ENCODE measurements at regions not wholly inside any gene's neighbourhood (a gene's known extent, or its start where the extent isn't known, plus 50 kb on each side); places are given as distances from the start of the nearest gene placed in this dataset.

GRCh38 chr1:56390934-56391731, 188.2 kb downstream of the PLPP3 start:
- Histone ChIP-seq H3K27me3 (ENCODE audit: control insufficient read depth, insufficient read depth, low read length) (no peaks in the 10 kb centered on the region), H3K4me1 (ENCODE audit: control insufficient read depth, insufficient read depth, low read length) (peaks cover 12% of the 10 kb centered on the region), H3K36me3 (ENCODE audit: control insufficient read depth, insufficient read depth, low read length) (no peaks in the 10 kb centered on the region), H3K4me3 (ENCODE audit: low read depth, low read length) (no peak overlapping the region), H3K9me3 (ENCODE audit: control insufficient read depth, insufficient read depth, low read length) (no peaks in the 10 kb centered on the region), H3K9ac (ENCODE audit: low read depth, low read length) (no peak overlapping the region), H3K27ac (ENCODE audit: low read depth, low read length) (no peak overlapping the region)

- H3K27ac ChIP-seq (ENCODE audit: low read depth, low read length): peak overlapping the region; percentile 69
- no peaks in the 10 kb centered on the region for H3K9me3 ChIP-seq (ENCODE audit: control insufficient read depth, insufficient read depth, low read length)
- H3K4me1 ChIP-seq (ENCODE audit: control insufficient read depth, insufficient read depth, low read length): peaks cover 12% of the 10 kb centered on the region
- H3K9ac ChIP-seq (ENCODE audit: low read depth, low read length): no peak overlapping the region
- no peaks in the 10 kb centered on the region for H3K36me3 ChIP-seq (ENCODE audit: control insufficient read depth, insufficient read depth, low read length)
- H3K27me3 ChIP-seq (ENCODE audit: control insufficient read depth, insufficient read depth, low read length): no peaks in the 10 kb centered on the region
- peak overlapping the region; percentile 58 for H3K4me3 ChIP-seq (ENCODE audit: low read depth, low read length)
These were observed 189.0 kb downstream of the PLPP3 start for GRCh38 chr1:56390232-56390867.

- no peaks in the 10 kb centered on the region for H3K27me3 ChIP-seq (ENCODE audit: control insufficient read depth, insufficient read depth, low read length)
- no peaks in the 10 kb centered on the region for H3K9me3 ChIP-seq (ENCODE audit: control insufficient read depth, insufficient read depth, low read length)
- H3K36me3 ChIP-seq (ENCODE audit: control insufficient read depth, insufficient read depth, low read length): no peaks in the 10 kb centered on the region
- no peak overlapping the region for H3K4me3 ChIP-seq (ENCODE audit: low read depth, low read length)
- H3K9ac ChIP-seq (ENCODE audit: low read depth, low read length): no peak overlapping the region
- peaks cover 12% of the 10 kb centered on the region for H3K4me1 ChIP-seq (ENCODE audit: control insufficient read depth, insufficient read depth, low read length)
- H3K27ac ChIP-seq (ENCODE audit: low read depth, low read length): no peak overlapping the region
These were observed 189.6 kb downstream of the PLPP3 start for GRCh38 chr1:56389813-56390212.

GRCh38 chr1:56387071-56387740, 192.2 kb downstream of the PLPP3 start:
- Histone ChIP-seq H3K27ac (ENCODE audit: low read depth, low read length) (no peak overlapping the region), H3K4me1 (ENCODE audit: control insufficient read depth, insufficient read depth, low read length) (peaks cover 12% of the 10 kb centered on the region)

GRCh38 chr1:56385314-56385713, 194.0 kb downstream of the PLPP3 start:
- Histone ChIP-seq H3K27ac (ENCODE audit: low read depth, low read length) (no peak overlapping the region), H3K4me3 (ENCODE audit: low read depth, low read length) (no peak overlapping the region), H3K9me3 (ENCODE audit: control insufficient read depth, insufficient read depth, low read length) (no peaks in the 10 kb centered on the region), H3K4me1 (ENCODE audit: control insufficient read depth, insufficient read depth, low read length) (peaks cover 5% of the 10 kb centered on the region), H3K36me3 (ENCODE audit: control insufficient read depth, insufficient read depth, low read length) (no peaks in the 10 kb centered on the region), H3K9ac (ENCODE audit: low read depth, low read length) (no peak overlapping the region), H3K27me3 (ENCODE audit: control insufficient read depth, insufficient read depth, low read length) (no peaks in the 10 kb centered on the region)

More at GRCh38 chr1:56387071-56387740, 192.2 kb downstream of the PLPP3 start:
- no peaks in the 10 kb centered on the region for H3K9me3 ChIP-seq (ENCODE audit: control insufficient read depth, insufficient read depth, low read length)
- H3K9ac ChIP-seq (ENCODE audit: low read depth, low read length): no peak overlapping the region
- H3K27me3 ChIP-seq (ENCODE audit: control insufficient read depth, insufficient read depth, low read length): no peaks in the 10 kb centered on the region
- no peaks in the 10 kb centered on the region for H3K36me3 ChIP-seq (ENCODE audit: control insufficient read depth, insufficient read depth, low read length)
- no peak overlapping the region for H3K4me3 ChIP-seq (ENCODE audit: low read depth, low read length)

GRCh38 chr1:56382929-56383328, 196.4 kb downstream of the PLPP3 start:
- no peaks in the 10 kb centered on the region for H3K36me3 ChIP-seq (ENCODE audit: control insufficient read depth, insufficient read depth, low read length)
- no peak overlapping the region for H3K27ac ChIP-seq (ENCODE audit: low read depth, low read length)
- H3K27me3 ChIP-seq (ENCODE audit: control insufficient read depth, insufficient read depth, low read length): no peaks in the 10 kb centered on the region
- no peaks in the 10 kb centered on the region for H3K9me3 ChIP-seq (ENCODE audit: control insufficient read depth, insufficient read depth, low read length)
- H3K4me3 ChIP-seq (ENCODE audit: low read depth, low read length): no peak overlapping the region
- H3K4me1 ChIP-seq (ENCODE audit: control insufficient read depth, insufficient read depth, low read length): no peaks in the 10 kb centered on the region; the same call in 1 of the 2 replicates
- no peak overlapping the region for H3K9ac ChIP-seq (ENCODE audit: low read depth, low read length)

- Histone ChIP-seq H3K4me3 (ENCODE audit: low read depth, low read length) (no peak overlapping the region), H3K36me3 (ENCODE audit: control insufficient read depth, insufficient read depth, low read length) (no peaks in the 10 kb centered on the region), H3K9ac (ENCODE audit: low read depth, low read length) (no peak overlapping the region), H3K27ac (ENCODE audit: low read depth, low read length) (no peak overlapping the region), H3K4me1 (ENCODE audit: control insufficient read depth, insufficient read depth, low read length) (peaks cover 16% of the 10 kb centered on the region), H3K27me3 (ENCODE audit: control insufficient read depth, insufficient read depth, low read length) (no peaks in the 10 kb centered on the region), H3K9me3 (ENCODE audit: control insufficient read depth, insufficient read depth, low read length) (no peaks in the 10 kb centered on the region)
These were observed 198.8 kb downstream of the PLPP3 start for GRCh38 chr1:56380531-56380930.

- Histone ChIP-seq H3K4me1 (ENCODE audit: control insufficient read depth, insufficient read depth, low read length) (peaks cover 26% of the 10 kb centered on the region), H3K9ac (ENCODE audit: low read depth, low read length) (no peak overlapping the region), H3K27ac (ENCODE audit: low read depth, low read length) (no peak overlapping the region), H3K4me3 (ENCODE audit: low read depth, low read length) (no peak overlapping the region), H3K9me3 (ENCODE audit: control insufficient read depth, insufficient read depth, low read length) (no peaks in the 10 kb centered on the region), H3K27me3 (ENCODE audit: control insufficient read depth, insufficient read depth, low read length) (no peaks in the 10 kb centered on the region), H3K36me3 (ENCODE audit: control insufficient read depth, insufficient read depth, low read length) (no peaks in the 10 kb centered on the region)
These were observed 200.9 kb downstream of the PLPP3 start for GRCh38 chr1:56378341-56379070.

- H3K4me1 ChIP-seq (ENCODE audit: control insufficient read depth, insufficient read depth, low read length): peaks cover 26% of the 10 kb centered on the region
- no peak overlapping the region for H3K4me3 ChIP-seq (ENCODE audit: low read depth, low read length)
- no peak overlapping the region for H3K27ac ChIP-seq (ENCODE audit: low read depth, low read length)
- H3K36me3 ChIP-seq (ENCODE audit: control insufficient read depth, insufficient read depth, low read length): no peaks in the 10 kb centered on the region
- no peak overlapping the region for H3K9ac ChIP-seq (ENCODE audit: low read depth, low read length)
- no peaks in the 10 kb centered on the region for H3K27me3 ChIP-seq (ENCODE audit: control insufficient read depth, insufficient read depth, low read length)
- no peaks in the 10 kb centered on the region for H3K9me3 ChIP-seq (ENCODE audit: control insufficient read depth, insufficient read depth, low read length)
These were observed 201.9 kb downstream of the PLPP3 start for GRCh38 chr1:56377431-56377830.

- Histone ChIP-seq H3K4me1 (ENCODE audit: control insufficient read depth, insufficient read depth, low read length) (peaks cover 26% of the 10 kb centered on the region), H3K9ac (ENCODE audit: low read depth, low read length) (no peak overlapping the region), H3K4me3 (ENCODE audit: low read depth, low read length) (no peak overlapping the region), H3K36me3 (ENCODE audit: control insufficient read depth, insufficient read depth, low read length) (no peaks in the 10 kb centered on the region), H3K27me3 (ENCODE audit: control insufficient read depth, insufficient read depth, low read length) (no peaks in the 10 kb centered on the region), H3K27ac (ENCODE audit: low read depth, low read length) (peak overlapping the region; percentile 40), H3K9me3 (ENCODE audit: control insufficient read depth, insufficient read depth, low read length) (no peaks in the 10 kb centered on the region)
These were observed 203.0 kb downstream of the PLPP3 start for GRCh38 chr1:56376188-56376984.

All from HUES48 (cell line).